ENCODE measurements at regions not wholly inside any gene's neighbourhood (a gene's known extent, or its start where the extent isn't known, plus 50 kb on each side); places are given as distances from the start of the nearest gene placed in this dataset.

DNA sequence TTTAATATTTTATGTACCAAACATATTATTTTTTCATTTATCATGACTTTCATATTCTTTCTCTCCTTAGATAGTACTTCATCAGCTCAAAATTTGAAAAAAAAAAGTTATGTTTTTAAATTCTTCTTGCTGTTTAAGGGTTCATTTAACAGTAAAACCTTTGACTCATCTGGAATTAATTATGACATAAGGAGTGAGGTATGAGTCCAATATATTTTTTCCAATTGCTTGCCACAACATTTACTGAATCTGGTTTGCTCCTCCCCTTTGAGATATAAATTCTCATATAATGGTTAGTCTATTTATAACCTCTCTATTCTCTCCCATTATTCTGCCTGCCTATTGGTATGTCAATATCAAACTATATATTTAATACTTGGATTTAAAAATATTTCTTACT lies 387.8 kb downstream of the TUSC7 start:
- H3K27me3 Mint-ChIP-seq = no peaks in the 10 kb centered on the region
- H3K27ac Mint-ChIP-seq = no peak overlapping the region
- no peak overlapping the region for H3K4me3 Mint-ChIP-seq
- H3K36me3 Mint-ChIP-seq (ENCODE audit: low read depth) = no peaks in the 10 kb centered on the region
- no peaks in the 10 kb centered on the region for H3K4me1 Mint-ChIP-seq
- H3K9me3 ChIP-seq (ENCODE audit: control insufficient read depth, low read length, poor library complexity, severe bottlenecking) = no peaks in the 10 kb centered on the region
- DNase-seq (no peak), ATAC-seq (no peak)

- DNase-seq (no peak), ATAC-seq (no peak)
- Mint-ChIP-seq H3K36me3 (ENCODE audit: low read depth) (no peaks in the 10 kb centered on the region), H3K4me1 (no peaks in the 10 kb centered on the region), H3K27me3 (no peaks in the 10 kb centered on the region), H3K4me3 (no peak overlapping the region), H3K27ac (no peak overlapping the region)
- H3K9me3 ChIP-seq (ENCODE audit: control insufficient read depth, low read length, poor library complexity, severe bottlenecking) = no peaks in the 10 kb centered on the region
These were observed 392.1 kb downstream of the TUSC7 start for GRCh38 chr3:117101697-117102096.

- ATAC-seq (no peak), DNase-seq (no peak)
- no peaks in the 10 kb centered on the region for H3K9me3 ChIP-seq (ENCODE audit: control insufficient read depth, low read length, poor library complexity, severe bottlenecking)
- Mint-ChIP-seq H3K27me3 (no peaks in the 10 kb centered on the region), H3K36me3 (ENCODE audit: low read depth) (no peaks in the 10 kb centered on the region), H3K4me1 (no peaks in the 10 kb centered on the region), H3K27ac (no peak overlapping the region), H3K4me3 (no peak overlapping the region)
These were observed 392.8 kb downstream of the TUSC7 start for GRCh38 chr3:117102426-117102825.

- ATAC-seq = no peak
- no peak for DNase-seq
- Mint-ChIP-seq H3K36me3 (ENCODE audit: low read depth) (no peaks in the 10 kb centered on the region), H3K4me1 (no peaks in the 10 kb centered on the region), H3K4me3 (no peak overlapping the region), H3K27ac (no peak overlapping the region), H3K27me3 (no peaks in the 10 kb centered on the region)
- no peaks in the 10 kb centered on the region for H3K9me3 ChIP-seq (ENCODE audit: control insufficient read depth, low read length, poor library complexity, severe bottlenecking)
These were observed 394.1 kb downstream of the TUSC7 start for GRCh38 chr3:117103675-117104074.

- no peak for ATAC-seq
- H3K27ac Mint-ChIP-seq = no peak overlapping the region
These were observed 394.8 kb downstream of the TUSC7 start for GRCh38 chr3:117104381-117104780.

DNA sequence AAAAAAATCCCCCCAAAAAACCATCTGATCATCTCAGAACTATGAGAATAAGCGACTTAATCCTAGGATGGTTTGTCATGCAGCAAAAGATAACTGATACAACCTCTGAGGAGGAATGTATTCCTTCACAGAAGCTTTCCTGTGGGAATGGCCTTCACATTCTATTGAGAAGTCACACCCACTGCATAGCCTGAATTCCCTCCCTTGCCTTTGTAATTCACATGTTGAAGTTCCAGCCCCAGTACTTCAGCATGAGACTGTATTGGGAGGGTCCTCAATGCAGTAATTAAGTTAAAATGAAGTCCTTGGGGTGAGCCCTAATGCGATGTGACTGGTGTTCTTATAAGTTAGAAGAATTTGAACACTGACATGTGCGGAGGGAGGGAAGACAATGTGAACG lies 395.2 kb downstream of the TUSC7 start:
- Mint-ChIP-seq H3K4me3 (no peak overlapping the region), H3K36me3 (ENCODE audit: low read depth) (no peaks in the 10 kb centered on the region), H3K4me1 (no peaks in the 10 kb centered on the region)

More at GRCh38 chr3:117104381-117104780, 394.8 kb downstream of the TUSC7 start:
- Mint-ChIP-seq H3K4me3 (no peak overlapping the region), H3K4me1 (no peaks in the 10 kb centered on the region), H3K27me3 (no peaks in the 10 kb centered on the region), H3K36me3 (ENCODE audit: low read depth) (no peaks in the 10 kb centered on the region)
- H3K9me3 ChIP-seq (ENCODE audit: control insufficient read depth, low read length, poor library complexity, severe bottlenecking) = no peaks in the 10 kb centered on the region
- no peak for DNase-seq

GRCh38 chr3:117105686-117106085 lies 396.1 kb downstream of the TUSC7 start:
- H3K4me1 Mint-ChIP-seq = no peaks in the 10 kb centered on the region
- no peaks in the 10 kb centered on the region for H3K36me3 Mint-ChIP-seq (ENCODE audit: low read depth)
- H3K9me3 ChIP-seq (ENCODE audit: control insufficient read depth, low read length, poor library complexity, severe bottlenecking) = no peaks in the 10 kb centered on the region
- no peak overlapping the region for H3K27ac Mint-ChIP-seq
- no peak overlapping the region for H3K4me3 Mint-ChIP-seq
- DNase-seq = no peak
- ATAC-seq = no peak
- H3K27me3 Mint-ChIP-seq = no peaks in the 10 kb centered on the region

More for the DNA sequence above, 395.2 kb downstream of the TUSC7 start:
- Mint-ChIP-seq H3K27ac (no peak overlapping the region), H3K27me3 (no peaks in the 10 kb centered on the region)
- ATAC-seq (no peak), DNase-seq (no peak)
- H3K9me3 ChIP-seq (ENCODE audit: control insufficient read depth, low read length, poor library complexity, severe bottlenecking) = no peaks in the 10 kb centered on the region

- DNase-seq (no peak), ATAC-seq (no peak)
- no peaks in the 10 kb centered on the region for H3K9me3 ChIP-seq (ENCODE audit: control insufficient read depth, low read length, poor library complexity, severe bottlenecking)
- Mint-ChIP-seq H3K4me3 (no peak overlapping the region), H3K4me1 (no peaks in the 10 kb centered on the region), H3K27ac (no peak overlapping the region), H3K36me3 (ENCODE audit: low read depth) (no peaks in the 10 kb centered on the region), H3K27me3 (no peaks in the 10 kb centered on the region)
These were observed 396.8 kb downstream of the TUSC7 start for GRCh38 chr3:117106396-117106795.

DNA sequence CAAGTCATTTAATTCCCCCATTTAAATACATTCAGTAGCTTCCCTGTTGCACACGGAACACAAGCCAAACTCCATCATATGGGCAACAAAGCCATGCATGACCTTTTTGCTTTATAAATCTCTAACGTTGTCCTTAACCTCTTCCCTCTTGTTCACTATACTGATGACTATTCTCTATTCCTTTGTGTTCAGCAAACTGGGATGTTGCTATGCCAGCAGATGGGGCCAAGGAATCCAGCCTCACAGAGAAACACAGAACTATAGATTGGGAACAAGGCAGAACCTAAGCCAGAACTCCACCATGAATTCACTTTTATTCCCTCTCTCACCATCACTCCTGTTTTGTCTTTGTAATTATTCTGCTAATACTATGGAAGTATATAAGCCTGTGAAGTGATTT lies 398.4 kb downstream of the TUSC7 start:
- ATAC-seq = no peak
- H3K27ac Mint-ChIP-seq = no peak overlapping the region
- no peaks in the 10 kb centered on the region for H3K9me3 ChIP-seq (ENCODE audit: control insufficient read depth, low read length, poor library complexity, severe bottlenecking)
- no peak for DNase-seq
- H3K36me3 Mint-ChIP-seq (ENCODE audit: low read depth) = no peaks in the 10 kb centered on the region
- H3K4me1 Mint-ChIP-seq = no peaks in the 10 kb centered on the region
- H3K4me3 Mint-ChIP-seq = no peak overlapping the region
- H3K27me3 Mint-ChIP-seq = no peaks in the 10 kb centered on the region

GRCh38 chr3:117109178-117109577 lies 399.6 kb downstream of the TUSC7 start:
- Mint-ChIP-seq H3K27ac (no peak overlapping the region), H3K4me1 (no peaks in the 10 kb centered on the region), H3K36me3 (ENCODE audit: low read depth) (no peaks in the 10 kb centered on the region), H3K4me3 (no peak overlapping the region), H3K27me3 (no peaks in the 10 kb centered on the region)
- no peak for DNase-seq
- H3K9me3 ChIP-seq (ENCODE audit: control insufficient read depth, low read length, poor library complexity, severe bottlenecking) = no peaks in the 10 kb centered on the region
- no peak for ATAC-seq

DNA sequence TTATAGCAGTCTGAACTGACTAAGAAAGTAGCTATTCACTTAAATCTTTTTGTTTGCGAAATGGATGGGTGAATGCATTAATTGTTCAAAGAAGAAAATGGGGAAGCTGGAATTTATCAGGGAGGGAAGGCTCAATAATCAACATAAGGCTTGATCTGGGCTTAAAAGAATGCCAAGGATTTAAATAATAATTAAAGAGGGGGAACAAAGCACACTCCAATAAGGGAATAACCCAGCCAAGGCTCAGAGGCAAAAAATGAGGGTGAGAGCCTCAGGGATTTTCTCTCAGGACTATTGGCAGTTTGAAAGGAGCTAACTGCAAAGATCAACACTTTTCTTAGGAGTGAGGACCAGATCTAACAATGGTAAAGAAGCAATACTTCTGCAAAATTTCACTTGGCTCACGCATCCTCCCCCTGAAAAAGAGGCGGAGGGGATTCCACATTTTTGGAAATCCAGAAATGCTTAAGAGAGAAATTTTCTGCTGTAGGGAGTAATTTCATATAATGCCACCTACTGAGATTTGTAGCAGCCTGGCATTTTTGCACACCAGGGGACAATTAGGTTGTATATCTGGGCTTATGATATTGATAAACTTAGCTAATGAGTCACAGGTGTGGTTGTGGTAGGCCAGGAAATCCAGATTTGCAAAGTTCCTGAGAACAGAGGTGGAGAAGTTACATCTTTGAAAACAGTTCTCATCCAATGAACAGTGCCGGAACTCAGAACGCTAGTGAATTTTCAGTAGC lies 405.1 kb downstream of the TUSC7 start:
- H3K4me3 Mint-ChIP-seq = no peak overlapping the region
- H3K4me1 Mint-ChIP-seq = no peaks in the 10 kb centered on the region
- no peaks in the 10 kb centered on the region for H3K36me3 Mint-ChIP-seq (ENCODE audit: low read depth)
- H3K9me3 ChIP-seq (ENCODE audit: control insufficient read depth, low read length, poor library complexity, severe bottlenecking) = no peaks in the 10 kb centered on the region
- DNase-seq (no peak), ATAC-seq (no peak)
- no peaks in the 10 kb centered on the region for H3K27me3 Mint-ChIP-seq
- no peak overlapping the region for H3K27ac Mint-ChIP-seq

DNA sequence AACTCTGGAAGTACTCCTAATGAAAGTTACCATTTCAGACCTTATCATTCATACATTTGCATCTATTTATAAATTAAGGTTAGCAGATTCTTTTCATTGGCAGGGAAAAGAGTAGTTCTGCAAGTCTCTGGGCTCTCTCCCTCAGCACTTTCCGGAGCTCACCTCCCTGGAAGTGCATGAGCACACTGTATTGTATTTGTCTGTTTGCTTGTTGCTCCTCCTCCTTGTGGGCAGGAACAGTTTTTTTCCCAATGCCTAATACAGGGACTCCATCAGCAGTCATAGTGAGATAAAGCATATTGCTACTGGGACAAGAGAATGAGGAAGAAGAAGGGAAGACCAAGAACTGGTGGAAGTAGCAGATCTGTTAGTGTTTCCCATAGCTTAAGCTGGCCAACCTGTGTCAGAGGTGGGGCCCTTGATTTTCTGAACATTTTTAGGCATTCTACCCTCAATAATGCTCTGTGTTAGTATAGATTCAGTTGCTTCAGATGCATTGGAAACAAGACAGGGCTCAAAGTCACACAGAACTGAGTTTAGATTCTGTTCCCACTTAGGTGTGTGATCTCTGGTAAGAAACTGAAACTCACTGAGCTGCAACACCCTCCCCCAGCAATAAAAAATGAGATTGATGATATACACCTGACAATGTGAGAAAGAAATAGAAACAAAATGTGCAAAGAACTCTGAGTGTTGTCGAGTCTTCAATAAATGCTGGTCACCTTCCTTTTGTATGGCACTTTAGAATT lies 407.8 kb downstream of the TUSC7 start:
- Mint-ChIP-seq H3K36me3 (ENCODE audit: low read depth) (no peaks in the 10 kb centered on the region), H3K27me3 (no peaks in the 10 kb centered on the region), H3K27ac (no peak overlapping the region), H3K4me1 (no peaks in the 10 kb centered on the region), H3K4me3 (no peak overlapping the region)
- ATAC-seq (no peak), DNase-seq (no peak)
- H3K9me3 ChIP-seq (ENCODE audit: control insufficient read depth, low read length, poor library complexity, severe bottlenecking) = no peaks in the 10 kb centered on the region

DNA sequence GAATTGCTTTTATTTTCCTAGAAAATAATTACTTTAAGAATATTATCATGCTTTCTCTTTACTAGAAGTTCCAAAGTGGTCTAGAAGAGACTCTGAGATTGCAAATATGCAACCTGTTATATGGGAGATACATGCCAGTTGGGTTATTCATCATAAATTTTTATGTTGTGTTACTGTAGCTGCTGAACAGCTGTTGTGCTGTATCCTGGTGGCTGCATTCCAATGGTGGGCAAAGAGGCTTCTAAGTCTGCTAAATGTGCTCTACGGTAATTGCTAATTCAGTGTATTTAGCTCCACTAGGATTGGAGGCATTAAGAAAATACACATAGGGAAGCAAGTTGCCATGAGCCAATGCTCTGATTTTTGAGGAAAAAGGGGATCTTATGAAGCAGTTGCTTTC lies 409.0 kb downstream of the TUSC7 start:
- no peaks in the 10 kb centered on the region for H3K4me1 Mint-ChIP-seq

DNA sequence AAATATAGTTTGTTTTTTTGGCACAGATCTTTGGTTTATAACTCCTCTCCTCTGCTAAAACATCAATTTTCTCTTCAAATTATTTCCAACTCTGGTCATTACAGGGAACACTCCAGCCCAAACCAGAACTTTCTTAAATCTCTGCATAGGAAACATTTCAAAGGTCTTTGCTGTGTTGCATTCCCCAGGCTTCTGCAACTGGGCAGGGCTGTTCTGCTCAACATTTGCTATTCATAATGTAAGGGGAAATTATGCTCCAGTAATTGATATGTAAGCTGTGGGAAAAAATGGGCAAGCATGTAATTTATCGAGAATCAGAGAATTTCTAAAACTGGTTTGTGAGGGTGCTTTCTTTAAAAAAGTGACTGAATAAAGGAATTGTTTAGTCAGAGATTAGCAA lies 410.4 kb downstream of the TUSC7 start:
- ATAC-seq (no peak), DNase-seq (no peak)
- H3K9me3 ChIP-seq (ENCODE audit: control insufficient read depth, low read length, poor library complexity, severe bottlenecking) = no peaks in the 10 kb centered on the region
- H3K4me3 Mint-ChIP-seq = no peak overlapping the region
- H3K27ac Mint-ChIP-seq = no peak overlapping the region
- no peaks in the 10 kb centered on the region for H3K36me3 Mint-ChIP-seq (ENCODE audit: low read depth)
- H3K27me3 Mint-ChIP-seq = no peaks in the 10 kb centered on the region
- H3K4me1 Mint-ChIP-seq = no peaks in the 10 kb centered on the region

More for the DNA sequence above, 409.0 kb downstream of the TUSC7 start:
- ATAC-seq (no peak), DNase-seq (no peak)
- no peaks in the 10 kb centered on the region for H3K9me3 ChIP-seq (ENCODE audit: control insufficient read depth, low read length, poor library complexity, severe bottlenecking)
- H3K27ac Mint-ChIP-seq = no peak overlapping the region
- no peak overlapping the region for H3K4me3 Mint-ChIP-seq
- H3K27me3 Mint-ChIP-seq = no peaks in the 10 kb centered on the region
- no peaks in the 10 kb centered on the region for H3K36me3 Mint-ChIP-seq (ENCODE audit: low read depth)
